Prostate gland (tissue), 2 donors: ENCODE measurements at regions not wholly inside any gene's neighbourhood (a gene's known extent, or its start where the extent isn't known, plus 50 kb on each side); places are given as distances from the start of the nearest gene placed in this dataset.

Experiments used
- DNase-seq: peaks from one replicate; pipeline ENCODE4 v3.0.0-alpha.2; 2019; ENCODE audit warnings: low spot score
- H3K27ac ChIP-seq, 2 donors: fragments of 200-600 bp; sonication (generic); 2 replicates each; pipeline ENCODE4 v1.5.1; 2017 to 2019
- H3K27me3 ChIP-seq: fragments of 200-600 bp; sonication (generic); replicated peaks from 2 replicates; pipeline ENCODE4 v1.5.1; 2019; ENCODE audit not compliant: insufficient read depth
- H3K36me3 ChIP-seq, 2 donors: fragments of 200-600 bp; sonication (generic); 1 replicate in 1 of 2; 2 replicates in 1 of 2; pipeline versions ENCODE4 v1.5.1 to v1.8.1; 2017 to 2019
- H3K4me1 ChIP-seq: fragments of 200-600 bp; sonication (generic); replicated peaks from 2 replicates; pipeline ENCODE4 v1.5.1; 2019
- H3K4me3 ChIP-seq, 2 donors: fragments of 200-600 bp; sonication (generic); 2 replicates each; pipeline ENCODE4 v1.5.1; 2017 to 2019
- H3K9me3 ChIP-seq: fragments of 200-600 bp; sonication (generic); 2 replicates; pipeline ENCODE4 v1.5.1; 2017
- CTCF ChIP-seq, 4 experiments: fragments of 200-600 bp in 2 of 4; fragments of 450-650 bp in 2 of 4; sonication (generic) in 2 of 4; IDR thresholded peaks; 1 replicate in 3 of 4; 2 replicates in 1 of 4; pipeline ENCODE4 v1.5.1; 2016 to 2019; ENCODE audit warnings: antibody characterized with exemption in 4 of 4, mild to moderate bottlenecking in 2 of 4, moderate library complexity in 2 of 4
- POLR2A ChIP-seq: fragments of 450-650 bp; IDR thresholded peaks from one replicate; pipeline ENCODE4 v1.6.1; 2016; ENCODE audit warnings: antibody characterized with exemption, mild to moderate bottlenecking
- POLR2AphosphoS5 ChIP-seq: sonication (generic); formaldehyde crosslinking; IDR thresholded peaks from one replicate; pipeline ENCODE4 v1.6.1; 2017; ENCODE audit warnings: antibody characterized with exemption
- WGBS: methylation state at CpG from one replicate; pipeline ENCODE4 v1.1.5; 2018; 5-methylcytosine and 5-hydroxymethylcytosine counted together
- intact Hi-C: fragments of 100-400 bp; cut with DNase I; formaldehyde crosslinking; loops from one replicate; pipeline ENCODE4 v1.14.2; 2022

DNA sequence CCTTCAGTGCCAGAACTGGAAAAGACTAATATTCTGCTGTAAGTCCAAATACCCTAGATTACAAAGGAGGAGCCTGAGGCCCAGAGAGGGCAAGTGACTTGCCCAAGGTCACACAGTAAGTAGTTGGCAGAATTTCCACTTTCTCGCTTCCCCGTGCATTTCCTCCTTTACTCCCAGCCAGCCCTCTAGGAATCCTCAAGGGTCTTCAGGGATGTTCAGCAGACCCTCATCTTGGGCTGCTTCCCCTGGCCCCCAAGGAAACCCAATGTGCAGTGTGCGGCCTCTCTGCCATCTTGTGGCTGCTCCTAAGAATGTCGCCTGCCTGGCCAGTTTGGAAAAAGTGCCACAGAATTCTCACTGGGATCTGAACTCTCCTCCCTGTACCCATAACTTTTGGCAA, 217.7 kb upstream of the LRFN2 start:
- H3K36me3 ChIP-seq = no peaks in the 10 kb centered on the region
- 85% methylated on average over 4 of the region's 4 CpGs for WGBS
- H3K4me1 ChIP-seq = no peaks in the 10 kb centered on the region
- TF ChIP-seq POLR2AphosphoS5 = no peak
- no peak for TF ChIP-seq CTCF (IDR thresholded peaks at IDR 0.05)
- no peak for TF ChIP-seq POLR2A
- H3K27ac ChIP-seq = no peak overlapping the region
- no peaks in the 10 kb centered on the region for H3K27me3 ChIP-seq
- no peak for DNase-seq
- intact Hi-C loops = no loop called here
- no peak overlapping the region for H3K4me3 ChIP-seq
- no peaks in the 10 kb centered on the region for H3K9me3 ChIP-seq

DNA sequence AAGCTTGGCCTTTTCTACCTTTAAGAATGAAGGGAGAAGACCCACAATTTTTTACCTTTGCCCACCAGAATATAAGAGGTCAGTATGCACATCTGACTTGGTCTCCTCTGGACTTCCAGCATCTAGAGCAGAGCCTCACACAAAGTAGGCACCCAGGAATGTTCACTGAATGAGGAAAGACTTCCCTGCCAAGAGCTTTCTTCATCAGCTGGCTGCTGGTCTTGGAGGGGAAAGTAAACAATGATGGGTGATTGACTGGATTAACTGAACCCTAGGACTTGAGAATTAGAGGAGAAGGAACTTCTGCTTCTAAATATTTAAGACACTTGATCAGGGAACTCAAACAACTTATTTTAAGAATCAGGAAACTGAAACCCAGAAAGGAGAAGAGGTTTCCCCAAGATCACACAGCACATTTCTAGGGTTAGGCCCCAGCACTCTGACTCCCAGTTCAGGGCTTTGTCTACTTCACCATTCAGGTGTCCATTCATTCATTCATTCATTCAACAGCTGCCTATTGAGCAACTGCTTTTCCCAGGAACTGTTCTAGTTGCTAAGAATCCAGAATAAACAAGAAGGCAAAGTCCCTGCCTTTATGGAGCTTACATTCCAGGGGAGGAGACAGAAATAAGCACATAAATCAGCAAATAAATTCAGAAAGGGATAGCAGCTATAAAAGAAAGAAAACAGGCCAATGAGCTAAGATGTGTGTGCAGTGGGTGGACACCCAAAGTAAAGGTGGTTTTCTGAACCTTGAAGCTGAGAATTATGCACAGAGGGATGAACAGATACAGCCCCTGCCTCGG, 216.9 kb upstream of the LRFN2 start:
- Histone ChIP-seq H3K4me3 (no peak overlapping the region), H3K9me3 (no peaks in the 10 kb centered on the region), H3K27ac (no peak overlapping the region), H3K4me1 (no peaks in the 10 kb centered on the region), H3K27me3 (no peaks in the 10 kb centered on the region), H3K36me3 (no peaks in the 10 kb centered on the region)
- TF ChIP-seq CTCF (IDR thresholded peaks at IDR 0.05) (no peak), POLR2AphosphoS5 (no peak), POLR2A (no peak)
- intact Hi-C loops = no loop called here
- WGBS = 81% methylated on average over 1 of the region's 1 CpG
- DNase-seq = no peak

DNA sequence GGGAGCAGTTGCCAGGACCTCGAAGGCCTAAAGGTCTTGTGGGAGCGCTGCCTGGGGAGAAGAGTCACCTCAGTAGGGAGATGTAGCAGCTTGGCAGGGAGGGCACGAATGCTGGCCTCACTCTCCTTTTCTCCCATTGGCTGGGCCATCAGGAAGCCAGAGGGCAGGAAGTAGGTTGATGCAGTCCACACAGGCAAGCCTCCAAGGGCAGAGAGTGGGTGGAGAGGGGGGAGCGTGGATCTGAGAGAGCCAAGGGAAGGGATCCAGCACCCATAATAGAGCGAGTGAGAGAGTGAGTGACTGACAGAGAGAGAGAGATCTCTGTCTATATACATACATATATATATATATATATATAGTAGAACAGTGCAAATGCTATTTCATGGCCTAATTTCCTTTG, 215.3 kb upstream of the LRFN2 start:
- WGBS = 74% methylated on average over 5 of the region's 5 CpGs

DNA sequence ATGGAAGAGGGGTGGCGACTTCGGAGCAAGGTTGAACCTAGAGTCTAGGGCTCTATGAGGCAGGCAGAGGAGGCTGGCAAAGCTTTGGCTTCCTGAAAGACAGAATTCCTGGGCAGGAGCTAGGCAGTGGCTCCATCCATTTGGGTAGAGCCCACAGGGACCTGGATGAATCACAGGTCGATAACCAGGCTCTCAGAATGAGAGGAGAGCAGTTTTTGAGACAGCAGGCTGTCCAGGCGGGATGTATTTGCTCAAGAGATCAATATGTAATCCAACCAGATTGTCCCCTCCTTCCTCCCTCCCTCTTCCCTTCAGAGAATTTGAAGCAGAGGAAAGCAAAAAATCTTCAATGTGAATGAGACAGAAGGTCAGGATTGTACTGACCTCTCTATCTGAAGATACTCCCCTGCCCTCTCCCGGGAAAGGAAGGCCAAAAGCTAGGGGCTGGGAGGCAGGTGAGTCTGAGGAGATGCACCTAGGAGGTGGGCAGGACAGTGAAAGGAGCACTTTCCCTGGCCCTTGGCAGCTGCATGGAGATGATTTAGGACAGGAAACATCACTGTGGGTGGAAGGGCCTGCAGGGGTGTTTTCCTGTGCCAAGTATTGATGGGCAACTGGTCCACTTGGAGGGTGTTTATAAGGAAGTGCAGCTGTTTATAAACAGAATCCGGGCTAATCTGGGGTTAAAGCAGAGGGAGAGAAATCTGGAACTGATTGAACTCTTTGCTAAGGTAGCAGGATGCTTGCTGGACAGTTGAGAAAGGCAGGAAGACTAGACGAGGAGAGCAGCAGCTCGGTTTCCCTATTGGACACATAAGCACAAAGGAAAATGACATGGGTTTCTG, 212.4 kb upstream of the LRFN2 start:
- Histone ChIP-seq H3K27ac (no peak overlapping the region), H3K9me3 (no peaks in the 10 kb centered on the region), H3K36me3 (no peaks in the 10 kb centered on the region), H3K27me3 (no peaks in the 10 kb centered on the region), H3K4me1 (no peaks in the 10 kb centered on the region), H3K4me3 (no peak overlapping the region)
- intact Hi-C loops = no loop called here
- DNase-seq = no peak
- TF ChIP-seq POLR2AphosphoS5 = no peak
- no peak for TF ChIP-seq POLR2A
- no peak for TF ChIP-seq CTCF (IDR thresholded peaks at IDR 0.05)
- 72% methylated on average over 8 of the region's 8 CpGs for WGBS

More for the DNA sequence above, 215.3 kb upstream of the LRFN2 start:
- no peak for TF ChIP-seq CTCF (IDR thresholded peaks at IDR 0.05)
- TF ChIP-seq POLR2A = no peak
- no peak for TF ChIP-seq POLR2AphosphoS5
- no peak for DNase-seq
- no peak overlapping the region for H3K4me3 ChIP-seq
- no peaks in the 10 kb centered on the region for H3K4me1 ChIP-seq
- H3K36me3 ChIP-seq = no peaks in the 10 kb centered on the region
- intact Hi-C loops = no loop called here
- no peaks in the 10 kb centered on the region for H3K27me3 ChIP-seq
- H3K27ac ChIP-seq = no peak overlapping the region
- no peaks in the 10 kb centered on the region for H3K9me3 ChIP-seq
